AG20443 (cell line): ENCODE measurements at regions not wholly inside any gene's neighbourhood (a gene's known extent, or its start where the extent isn't known, plus 50 kb on each side); places are given as distances from the start of the nearest gene placed in this dataset.

Experiments
- DNase-seq: peaks from one replicate; pipeline ENCODE4 v3.0.0; 2012; ENCODE audit warnings: low spot score, mixed read lengths

DNA sequence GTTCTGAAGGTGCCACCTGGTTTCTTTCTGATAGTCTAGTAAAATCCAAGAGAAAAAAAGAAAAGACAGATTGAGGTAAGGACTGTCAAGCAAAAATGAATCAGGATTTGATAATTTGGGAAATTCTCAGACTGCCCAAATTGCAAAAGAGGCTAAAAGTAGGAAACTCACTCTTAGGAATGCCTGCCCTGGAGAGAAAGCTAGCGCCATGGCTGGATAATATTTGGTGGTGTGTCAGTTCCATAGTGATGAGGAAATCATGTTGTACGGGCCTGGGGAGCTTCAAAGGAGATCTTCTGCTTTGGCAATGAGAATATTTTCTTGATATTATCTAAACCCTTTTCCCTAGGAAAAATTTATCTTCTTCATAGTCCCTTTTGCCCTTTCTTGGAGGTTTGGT lies 1008.1 kb upstream of the SLC10A2 start:
- no peak for DNase-seq

DNA sequence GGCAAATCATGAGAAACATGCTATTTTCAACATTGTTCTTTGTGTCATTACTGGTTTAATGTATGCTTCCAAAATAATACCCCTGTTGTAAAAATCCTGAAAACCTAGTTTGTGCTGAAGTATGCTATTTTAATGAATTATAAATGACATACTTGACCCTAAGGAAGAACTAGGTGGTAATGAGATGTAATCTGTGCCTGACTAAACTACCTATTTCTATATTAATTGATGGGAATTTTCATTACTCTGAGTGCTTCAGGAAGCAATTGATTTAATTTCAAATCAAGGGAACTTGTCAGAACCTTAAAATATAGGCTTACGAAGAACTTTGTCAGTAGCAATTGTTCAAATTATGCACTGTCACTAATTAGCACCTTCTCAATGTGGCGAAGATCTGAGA lies 1005.6 kb upstream of the SLC10A2 start:
- DNase-seq, result no peak

DNA sequence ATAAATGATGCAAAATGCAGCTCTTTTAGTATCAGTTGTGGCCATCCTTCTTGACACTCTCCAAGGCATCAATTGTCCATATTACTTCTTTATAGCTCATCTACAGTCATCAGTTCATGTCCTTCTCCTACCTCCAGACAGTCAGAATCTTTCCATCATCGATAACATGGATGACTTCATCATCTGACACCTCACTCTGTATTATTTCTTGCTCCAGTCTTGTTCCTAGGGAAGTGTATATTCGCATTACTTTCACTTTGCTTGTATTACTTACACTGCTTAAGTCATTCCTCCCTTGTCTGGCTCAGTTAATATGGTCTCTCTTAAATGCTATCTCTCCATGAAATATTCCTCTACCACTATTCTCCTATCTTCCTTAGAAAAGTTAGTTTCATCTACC lies 999.1 kb upstream of the SLC10A2 start:
- no peak for DNase-seq

DNA sequence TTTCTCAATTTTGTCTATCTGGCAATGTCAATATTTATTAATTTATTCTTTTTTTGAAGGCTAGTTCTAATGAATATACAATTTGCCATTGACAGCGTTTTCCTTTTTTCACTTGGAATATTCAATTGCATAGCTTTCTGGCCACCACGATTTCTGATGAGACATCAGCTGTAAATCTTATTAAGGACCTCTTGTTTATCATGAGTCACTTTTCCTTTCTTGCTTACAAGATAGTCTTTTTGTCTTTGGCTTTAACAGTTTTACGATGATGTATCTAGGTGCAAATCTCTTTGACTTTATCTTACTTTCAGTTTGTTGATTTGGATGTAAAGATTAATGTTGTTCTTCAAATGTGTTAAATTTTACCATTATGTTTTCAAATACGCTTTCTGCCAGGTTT lies 991.6 kb upstream of the SLC10A2 start:
- DNase-seq, result no peak

DNA sequence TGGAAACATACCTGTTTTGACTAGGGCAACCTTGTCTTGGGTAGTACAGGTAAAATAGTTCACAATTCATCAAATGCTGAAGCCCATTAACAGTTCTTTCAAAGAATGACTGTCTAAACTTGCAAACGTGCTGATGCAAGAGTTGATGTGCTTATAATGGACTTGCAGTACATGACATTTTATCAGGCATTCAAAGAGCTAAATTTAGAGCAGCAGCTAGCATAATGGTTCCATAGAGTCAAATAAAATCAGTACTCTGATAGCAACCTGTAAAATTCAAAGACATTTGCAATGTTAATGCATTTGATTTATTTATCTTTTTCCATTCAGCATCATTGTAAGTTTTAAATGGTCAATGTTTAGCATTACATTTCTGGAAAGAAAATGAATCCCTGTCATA lies 979.7 kb upstream of the SLC10A2 start:
- no peak for DNase-seq

DNA sequence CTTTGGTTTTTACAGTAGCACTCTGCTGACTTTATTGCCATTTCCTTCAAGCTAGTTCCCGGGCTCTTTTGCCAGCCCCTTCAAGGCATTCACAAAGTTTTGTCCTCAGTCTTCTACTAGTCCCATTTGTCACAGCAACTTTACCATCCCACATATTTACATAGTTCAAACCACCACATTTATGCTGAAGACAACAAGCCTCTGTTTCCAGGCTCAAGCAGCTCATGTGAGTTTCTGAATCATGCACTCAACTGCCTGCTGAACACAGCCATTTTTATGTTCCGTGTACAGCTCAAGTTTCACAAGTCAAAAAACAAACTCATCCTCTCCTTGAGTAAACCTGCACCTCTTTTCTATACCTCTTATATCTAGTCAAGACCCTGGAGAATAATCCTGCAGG lies 977.0 kb upstream of the SLC10A2 start:
- DNase-seq, result no peak

DNA sequence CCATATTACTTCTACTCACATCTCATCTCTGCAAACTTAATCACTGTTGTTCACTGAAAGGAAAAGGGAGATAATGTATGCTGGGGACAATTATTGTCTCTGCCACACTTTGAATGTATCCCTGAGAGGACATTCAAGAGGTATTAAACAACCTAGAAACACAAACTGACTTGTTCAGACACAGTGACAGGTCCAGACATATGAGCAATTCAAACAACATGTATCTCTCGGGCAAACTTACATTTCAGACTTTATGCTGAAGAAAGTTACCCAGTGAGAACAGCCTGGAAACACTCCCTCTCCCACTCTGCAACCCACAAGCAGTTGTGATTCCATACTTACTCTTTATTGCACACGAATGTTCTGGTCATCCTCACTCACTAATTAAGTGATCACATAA lies 968.7 kb upstream of the SLC10A2 start:
- no peak for DNase-seq

DNA sequence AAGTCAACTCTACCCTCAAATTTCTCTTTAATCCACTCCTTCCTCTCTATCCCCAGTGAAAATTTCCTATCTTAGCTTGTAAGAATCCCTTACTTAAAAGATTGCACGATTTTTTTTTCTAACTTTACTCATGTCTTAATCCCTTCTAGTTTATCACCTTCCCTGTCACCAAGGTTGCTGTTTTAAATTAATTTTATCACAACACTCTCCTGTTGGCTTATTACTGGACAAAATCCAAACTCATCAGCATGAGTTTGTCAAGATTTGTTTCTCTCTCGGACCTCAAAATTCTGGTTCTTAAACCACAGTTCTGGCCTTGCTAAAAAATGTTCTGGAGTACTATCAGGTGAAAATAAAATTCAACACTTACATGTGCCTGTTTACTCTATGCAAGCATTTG lies 959.1 kb upstream of the SLC10A2 start:
- no peak for DNase-seq

DNA sequence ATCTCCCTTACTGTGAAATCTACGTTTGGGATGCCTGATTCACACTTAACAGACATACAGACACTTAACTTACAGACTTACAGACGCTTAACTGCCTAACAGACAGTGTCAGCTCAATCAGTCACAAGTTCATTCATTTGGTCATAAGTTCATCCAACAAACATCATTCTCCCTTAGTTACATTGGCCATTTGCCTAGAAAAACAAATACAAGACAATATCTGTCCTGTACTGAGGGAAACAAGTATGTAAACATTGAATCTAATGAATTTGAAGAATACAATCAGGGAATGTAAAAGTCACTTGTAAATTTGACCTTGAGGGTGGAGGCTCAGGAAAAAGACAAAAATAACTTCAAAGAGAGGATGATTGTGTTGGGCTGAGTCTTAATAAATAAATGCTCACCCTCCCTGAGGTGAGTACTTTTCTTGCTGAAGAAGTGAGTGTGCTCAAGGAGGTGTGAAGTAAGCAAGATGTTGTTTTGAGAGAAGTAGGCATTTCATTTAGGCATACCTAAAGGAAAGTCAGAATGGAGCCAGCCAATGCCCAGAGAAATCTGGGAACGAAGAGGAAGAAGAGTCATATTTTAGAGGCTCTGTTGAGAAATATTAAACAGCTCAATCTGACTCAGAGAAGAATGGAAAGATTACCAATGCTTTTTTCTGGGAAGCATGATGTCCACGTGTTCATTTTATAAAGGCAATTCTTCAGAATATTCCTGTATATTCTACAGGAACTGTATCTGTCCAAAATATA lies 958.4 kb upstream of the SLC10A2 start:
- no peak for DNase-seq

DNA sequence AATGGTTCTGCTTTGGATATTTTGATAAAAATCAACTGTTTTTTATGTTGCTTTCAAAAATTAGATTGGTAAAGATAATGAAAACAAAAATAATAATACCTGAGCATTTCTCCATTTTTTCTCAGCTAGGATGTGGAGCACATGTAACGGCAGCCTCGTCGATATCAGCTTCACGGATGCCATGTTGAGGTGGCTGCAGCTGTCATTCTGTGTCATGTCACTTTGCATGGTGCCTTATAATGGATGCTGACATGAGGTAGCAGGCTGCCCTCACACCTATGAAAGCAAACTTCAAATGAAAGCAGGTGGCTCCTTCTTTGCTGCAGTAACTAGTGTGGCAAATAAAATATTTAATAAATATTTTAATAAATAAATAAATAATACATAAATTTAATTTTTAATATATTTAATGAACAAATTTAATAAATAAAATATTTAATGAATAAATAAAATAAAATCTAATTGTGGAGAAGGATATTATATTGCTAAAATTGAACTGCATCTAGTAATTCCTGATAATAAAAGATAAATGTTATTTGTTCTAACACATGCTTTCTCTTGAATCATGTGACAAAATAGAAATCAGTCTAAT lies 955.7 kb upstream of the SLC10A2 start:
- DNase-seq, result no peak

DNA sequence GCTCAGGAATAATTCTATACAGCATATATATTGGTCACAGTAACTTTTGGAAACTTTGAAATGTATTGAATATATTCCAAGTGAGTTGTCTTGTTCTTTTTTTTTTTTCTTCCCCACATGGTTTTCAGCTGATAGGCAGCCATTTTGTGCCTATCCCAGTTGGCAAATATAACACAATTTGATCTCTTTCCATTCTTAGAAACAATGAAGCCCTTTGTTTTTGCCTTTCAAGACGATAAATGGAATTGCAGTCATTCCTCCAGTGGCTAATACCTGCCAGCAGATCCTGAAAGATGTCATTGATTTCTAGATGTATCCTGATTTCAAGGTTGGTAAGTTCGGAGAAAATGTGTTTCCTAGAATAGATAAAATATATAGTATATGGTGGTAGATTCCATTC lies 951.1 kb upstream of the SLC10A2 start:
- no peak for DNase-seq

DNA sequence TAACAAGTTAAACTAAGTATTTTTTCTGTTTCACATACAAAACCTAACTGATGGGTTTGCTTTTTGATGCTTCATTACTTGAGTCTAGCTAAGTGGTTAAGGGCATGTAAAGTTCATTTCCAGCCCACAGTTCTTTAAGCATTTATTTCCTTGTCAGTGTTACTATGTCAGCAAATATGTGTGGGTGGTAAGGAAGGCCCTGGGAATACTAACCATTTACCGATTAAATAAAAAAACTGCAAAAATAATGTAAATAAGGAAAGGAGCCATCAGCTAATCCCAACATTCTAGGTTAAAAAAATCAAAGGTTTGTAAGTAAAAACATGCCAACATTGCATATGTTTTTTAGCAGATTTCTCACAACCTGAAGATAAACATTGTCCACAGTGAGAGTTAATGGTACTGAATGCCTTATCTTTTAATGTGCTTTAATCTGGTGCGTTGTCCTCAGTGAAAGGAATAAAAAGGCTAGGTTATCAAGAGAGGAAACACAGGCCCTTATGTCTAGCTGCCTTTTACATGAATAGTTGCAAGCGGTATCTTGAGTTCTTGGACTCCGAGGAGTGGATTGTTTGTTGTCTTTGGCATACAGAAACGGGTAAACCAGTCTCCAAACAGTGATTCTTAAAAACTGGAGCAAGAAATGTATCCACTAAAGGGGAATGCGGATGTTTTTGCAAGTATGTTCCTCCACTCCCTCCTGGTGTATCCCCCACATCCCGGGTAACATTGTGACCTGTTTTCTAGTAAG lies 949.6 kb upstream of the SLC10A2 start:
- no peak for DNase-seq

DNA sequence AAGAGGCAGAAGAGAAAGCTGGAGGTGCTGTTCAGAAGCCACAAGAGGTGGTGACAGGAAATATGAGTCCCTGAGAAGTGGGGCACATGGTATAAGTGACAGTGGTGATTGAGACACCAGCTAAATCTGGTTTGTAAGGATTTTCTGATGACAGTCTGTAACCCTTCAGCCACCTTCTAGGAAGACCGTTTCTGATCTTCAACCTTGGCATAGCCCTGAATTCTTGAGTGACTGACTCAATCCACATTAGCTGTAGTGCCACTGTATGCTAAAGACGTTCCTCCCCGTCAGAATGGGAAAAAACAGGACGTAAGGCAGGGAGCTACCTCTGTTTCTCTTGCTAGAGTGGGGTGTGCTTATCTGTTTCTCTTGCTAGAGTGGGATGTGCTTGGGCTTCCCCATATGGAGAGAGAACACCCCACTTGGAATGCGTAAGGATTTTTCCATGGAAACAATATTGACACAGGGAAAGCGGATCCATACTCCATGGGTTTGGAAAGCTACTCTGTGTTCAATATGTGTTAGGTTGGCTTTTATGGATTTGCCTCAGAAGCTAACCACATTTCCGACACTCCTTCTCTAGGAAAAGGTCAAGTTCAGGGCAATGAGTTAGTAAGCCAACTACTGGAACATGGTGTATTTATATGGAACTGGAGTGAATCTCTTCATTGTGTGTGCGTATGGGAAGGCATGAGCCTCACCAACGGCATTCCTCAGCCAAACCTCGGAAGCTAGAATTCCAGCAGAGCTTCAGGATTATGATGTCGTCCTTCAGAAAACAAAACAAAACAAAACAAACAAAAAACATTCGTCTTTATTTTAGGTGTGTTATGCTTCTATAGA lies 948.8 kb upstream of the SLC10A2 start:
- no peak for DNase-seq

DNA sequence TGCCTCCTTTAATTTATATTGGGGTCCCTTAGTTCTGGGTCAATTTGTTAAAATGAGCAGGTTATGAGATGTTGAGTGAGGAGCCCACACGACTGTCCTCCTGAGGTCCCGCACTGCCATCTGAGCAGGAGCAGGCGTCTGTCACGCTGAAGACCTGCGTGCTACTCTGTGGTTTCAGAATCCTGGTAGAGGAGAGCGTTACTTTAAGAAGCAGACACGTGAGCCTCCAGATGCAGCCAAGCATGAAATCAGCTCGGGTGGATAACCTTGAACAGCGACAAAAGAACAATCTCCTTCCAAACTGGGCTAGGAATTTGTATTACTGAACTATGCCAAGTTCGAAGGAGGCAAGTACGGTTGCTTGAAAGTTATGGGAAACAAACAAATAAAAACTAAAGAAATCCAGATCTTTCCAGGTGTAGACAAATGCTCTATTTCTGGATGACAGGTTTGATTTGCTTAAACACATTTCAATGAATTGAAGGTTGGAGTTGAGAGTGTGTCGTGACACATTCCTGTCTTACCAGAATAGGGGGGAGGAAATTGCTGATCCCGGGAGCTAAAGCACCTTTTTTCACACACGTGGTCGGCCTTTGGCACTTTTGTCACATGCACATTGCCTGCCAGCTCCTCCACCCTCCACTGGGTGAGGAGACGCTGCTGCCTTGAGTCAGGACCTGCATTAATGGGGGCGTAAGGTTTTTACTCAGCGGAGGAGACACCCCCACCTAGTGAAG lies 945.5 kb upstream of the SLC10A2 start:
- DNase-seq, result no peak

DNA sequence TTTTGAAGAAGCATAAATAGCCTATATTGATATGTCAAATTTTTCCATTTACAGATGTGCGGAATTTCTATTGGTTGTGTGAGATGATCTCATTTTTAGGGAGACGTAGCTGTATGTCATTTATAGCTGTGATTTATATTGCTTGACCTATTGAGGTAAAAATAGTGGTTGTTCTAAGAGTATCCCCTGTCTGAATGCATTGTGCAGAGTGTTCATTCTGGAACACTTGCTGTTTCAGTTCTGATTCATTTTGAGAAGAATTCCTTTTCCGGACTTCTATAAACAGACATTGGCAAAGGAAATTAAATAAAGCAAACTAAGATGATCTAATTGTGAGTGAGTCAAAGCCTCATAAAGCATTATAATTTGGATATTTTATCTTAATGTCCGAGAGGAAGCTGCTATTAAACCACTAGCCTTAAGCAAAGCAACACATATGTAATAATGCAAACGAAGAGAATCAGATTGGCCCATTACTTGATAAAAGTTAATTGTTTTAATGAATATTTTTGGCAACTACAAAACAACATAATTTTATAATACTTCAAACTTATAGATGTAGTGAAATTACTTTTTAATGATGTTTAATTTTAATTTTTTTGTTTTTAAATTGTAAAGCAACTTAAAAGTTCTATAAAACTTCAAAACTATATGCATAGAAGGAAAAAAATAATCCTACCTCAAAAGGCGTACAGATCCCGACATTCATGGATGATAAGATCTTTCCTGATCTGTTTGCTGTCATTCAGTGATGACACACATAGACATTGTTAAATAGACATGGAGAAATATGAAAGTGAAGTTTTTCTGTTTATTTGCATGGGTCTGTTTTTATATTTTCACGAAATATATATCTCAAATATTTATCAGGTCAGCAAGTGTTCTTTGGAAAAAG lies 942.6 kb upstream of the SLC10A2 start:
- no peak for DNase-seq

DNA sequence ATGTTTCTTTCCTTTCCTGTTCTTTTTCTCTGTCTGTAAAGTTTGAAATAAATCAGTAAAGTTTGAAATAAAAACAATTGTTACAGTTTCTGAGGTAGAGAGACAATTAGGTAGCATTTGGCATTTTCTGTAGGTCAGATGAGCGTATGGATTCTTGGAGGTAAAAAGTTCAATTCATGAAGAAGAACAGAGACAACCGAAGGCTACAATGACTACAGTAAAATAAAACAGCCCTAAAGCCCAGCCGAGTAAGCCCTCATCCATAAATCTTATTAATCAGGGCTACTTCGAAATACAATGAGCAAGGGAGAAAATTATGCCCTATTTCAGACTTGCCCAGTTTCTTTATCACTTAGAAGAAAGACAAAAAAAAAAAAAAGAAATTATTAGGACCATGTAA lies 941.9 kb upstream of the SLC10A2 start:
- DNase-seq, result no peak

DNA sequence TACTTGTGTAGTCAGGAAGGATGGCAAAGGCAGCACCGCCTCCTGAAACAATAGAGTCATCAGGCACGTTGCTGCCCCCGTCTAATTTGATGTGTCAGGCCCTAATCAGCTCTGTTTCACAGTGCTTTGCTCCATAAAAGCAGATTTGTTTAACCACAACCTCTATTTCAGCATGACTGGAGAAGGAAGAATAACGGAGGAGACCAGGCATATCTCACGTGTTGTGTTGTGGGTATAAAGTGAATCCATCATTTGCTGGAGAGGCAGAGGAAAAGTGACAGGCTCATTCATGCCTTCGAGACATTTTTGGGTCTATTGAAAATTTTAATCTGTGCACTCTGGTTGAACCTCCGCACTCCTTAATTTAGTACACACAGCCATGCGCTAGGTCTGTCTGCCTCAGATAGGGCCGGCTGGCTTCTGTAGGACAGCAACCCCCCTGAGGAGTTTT lies 940.4 kb upstream of the SLC10A2 start:
- DNase-seq, result no peak

DNA sequence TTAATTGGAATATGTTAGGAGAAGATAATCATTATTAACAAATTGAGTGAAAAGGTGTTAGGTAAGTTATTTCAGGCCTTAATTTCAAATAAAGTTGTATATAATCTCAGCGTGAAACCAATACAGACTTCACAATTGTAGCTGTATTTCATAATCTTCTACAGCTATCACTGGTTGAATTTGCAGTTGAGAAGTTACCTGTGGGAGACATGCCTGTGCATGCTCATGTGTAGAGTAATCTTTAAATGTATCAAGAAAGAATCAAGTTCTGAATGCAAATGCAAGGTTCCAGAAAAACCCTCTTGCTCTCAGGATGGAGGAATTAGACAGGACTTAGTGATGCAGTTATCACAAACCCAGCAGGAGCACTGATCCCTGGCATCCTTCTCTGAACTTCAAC lies 938.4 kb upstream of the SLC10A2 start:
- no peak for DNase-seq

DNA sequence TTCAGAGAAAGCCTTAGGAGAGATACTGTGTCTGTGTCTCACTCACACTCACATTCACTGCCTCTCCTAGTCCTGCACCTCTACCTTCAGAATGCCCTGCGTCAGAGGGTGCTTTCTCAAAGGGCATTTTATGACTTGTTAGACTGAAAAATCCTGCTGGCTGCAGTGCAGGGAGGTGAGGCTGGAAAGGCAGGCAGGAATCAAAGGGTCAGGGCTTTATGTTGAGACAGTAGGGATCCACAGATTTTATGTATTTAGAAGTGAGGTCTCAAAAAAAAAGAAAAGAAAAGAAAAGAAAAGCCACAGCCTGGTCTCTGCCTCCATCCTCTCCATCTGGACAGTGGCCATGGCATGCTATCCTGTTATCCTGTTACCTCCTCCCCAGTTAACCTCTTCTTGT lies 936.0 kb upstream of the SLC10A2 start:
- DNase-seq, result no peak

DNA sequence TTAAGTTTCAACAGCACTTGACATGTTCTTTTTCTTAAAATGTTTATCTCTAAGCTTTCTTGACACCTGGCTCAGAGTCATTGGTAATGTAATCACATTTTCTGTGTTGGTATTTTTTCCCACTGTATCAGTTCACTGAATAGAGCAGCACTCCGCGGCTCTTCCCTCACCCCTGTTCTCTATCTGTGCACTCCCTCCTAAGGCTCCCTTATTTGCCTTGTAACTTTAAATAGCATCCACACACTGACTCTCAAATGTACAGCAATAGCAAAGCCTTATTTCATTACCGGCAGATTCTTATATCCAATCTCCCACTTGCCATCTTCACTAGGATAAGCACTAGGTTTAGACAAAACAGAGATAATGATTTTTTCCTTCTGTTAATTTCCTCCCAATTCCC lies 935.5 kb upstream of the SLC10A2 start:
- DNase-seq, result no peak

DNA sequence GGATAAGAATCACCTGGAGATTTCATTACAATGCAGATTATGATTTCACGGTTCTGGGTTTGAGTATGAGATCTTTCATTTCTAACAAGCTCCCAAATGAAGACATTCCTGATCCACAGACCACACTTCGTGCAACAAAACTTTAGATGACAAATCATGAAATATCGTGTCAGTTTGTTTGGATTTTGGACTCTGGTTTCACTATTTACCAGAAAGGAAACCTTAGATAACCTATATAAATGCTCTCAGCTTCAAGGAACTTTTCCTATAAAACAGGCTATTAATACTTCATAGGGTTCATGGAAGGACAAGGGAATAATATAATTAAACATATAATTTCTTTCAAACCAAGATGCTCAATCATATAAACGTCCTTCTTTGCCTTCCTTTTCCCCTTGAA lies 930.5 kb upstream of the SLC10A2 start:
- no peak for DNase-seq
